ENCODE measurements at regions not wholly inside any gene's neighbourhood (a gene's known extent, or its start where the extent isn't known, plus 50 kb on each side); places are given as distances from the start of the nearest gene placed in this dataset.

- TF ChIP-seq ARID5B (CRISPR knock-in tag; IDR thresholded peaks at IDR 0.05): peak; percentile 51; the same call in 1 of the 2 replicates
- TF ChIP-seq ZNF605 (CRISPR knock-in tag; IDR thresholded peaks at IDR 0.05): 0 out of 2 replicates have a peak, but pooled peaks have one; percentile 63
- TF ChIP-seq HIC2 (CRISPR knock-in tag; IDR thresholded peaks at IDR 0.05; ENCODE audit: low read depth): no peak
- TF ChIP-seq ZNF142 (CRISPR knock-in tag; IDR thresholded peaks at IDR 0.05): peak; percentile 72; the same call in 1 of the 2 replicates
- TF ChIP-seq BRCA1 (CRISPR knock-in tag; IDR thresholded peaks at IDR 0.05): peak; percentile 51; the same call in 1 of the 2 replicates
- no peak for TF ChIP-seq ZNF282 (IDR thresholded peaks at IDR 0.05; ENCODE audit: partially characterized antibody)
- TF ChIP-seq ZNF567 (CRISPR knock-in tag; IDR thresholded peaks at IDR 0.05; ENCODE audit: borderline replicate concordance): no peak
- no peak for TF ChIP-seq ZNF383 (CRISPR knock-in tag; IDR thresholded peaks at IDR 0.05; ENCODE audit: borderline replicate concordance)
- peak; percentile 59 for TF ChIP-seq STAG1 (CRISPR knock-in tag; IDR thresholded peaks at IDR 0.05)
- peak; percentile 48; the same call in 1 of the 2 replicates for TF ChIP-seq ZNF124 (CRISPR knock-in tag; IDR thresholded peaks at IDR 0.05)
- 0 out of 2 replicates have a peak, but pooled peaks have one; percentile 25 for TF ChIP-seq ZBTB38 (CRISPR knock-in tag; IDR thresholded peaks at IDR 0.05)
- no peak for TF ChIP-seq RFX3 (CRISPR knock-in tag; IDR thresholded peaks at IDR 0.05)
- no peak for TF ChIP-seq ZNF570 (CRISPR knock-in tag; IDR thresholded peaks at IDR 0.05; ENCODE audit: borderline replicate concordance)
- peak; percentile 47 for TF ChIP-seq ZNF503 (CRISPR knock-in tag; IDR thresholded peaks at IDR 0.05)
- no peak for TF ChIP-seq MIER2 (CRISPR knock-in tag; IDR thresholded peaks at IDR 0.05)
- peak; percentile 61 for TF ChIP-seq GABPB1 (CRISPR knock-in tag; IDR thresholded peaks at IDR 0.05)
- TF ChIP-seq HNRNPLL (IDR thresholded peaks at IDR 0.05; ENCODE audit: low read depth, low read length, poor library complexity, severe bottlenecking): peak; percentile 49
Measured at GRCh38 chr6:133837801-133838349, 51.0 kb upstream of the TCF21 start (continued).
